ENCODE measurements at regions not wholly inside any gene's neighbourhood (a gene's known extent, or its start where the extent isn't known, plus 50 kb on each side); places are given as distances from the start of the nearest gene placed in this dataset.

DNA sequence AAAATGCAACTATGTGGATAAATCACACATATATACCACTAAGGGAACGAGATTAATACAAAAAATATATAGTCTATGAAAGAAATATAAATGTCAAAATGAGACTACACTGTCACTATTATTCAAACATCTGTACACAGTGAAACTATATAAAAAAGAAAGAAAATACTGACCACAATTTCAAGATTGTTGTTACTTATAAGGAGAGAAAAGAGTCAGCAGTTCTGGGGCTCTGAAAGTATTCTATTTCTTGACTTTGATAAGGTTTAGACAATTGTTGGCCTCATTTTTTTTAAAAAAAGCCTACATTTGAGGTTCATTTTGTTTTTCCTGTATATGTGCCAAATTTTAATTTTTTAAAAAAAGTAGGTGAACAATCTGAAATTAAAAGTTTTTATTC, 319.3 kb upstream of the CHRM3 start:
- no peak for TF ChIP-seq POLR2A (IDR thresholded peaks at IDR 0.05)
- no peak for TF ChIP-seq POLR2AphosphoS5 (IDR thresholded peaks at IDR 0.05)
- TF ChIP-seq EP300 (IDR thresholded peaks at IDR 0.05) = no peak
- TF ChIP-seq, protein P1, sequence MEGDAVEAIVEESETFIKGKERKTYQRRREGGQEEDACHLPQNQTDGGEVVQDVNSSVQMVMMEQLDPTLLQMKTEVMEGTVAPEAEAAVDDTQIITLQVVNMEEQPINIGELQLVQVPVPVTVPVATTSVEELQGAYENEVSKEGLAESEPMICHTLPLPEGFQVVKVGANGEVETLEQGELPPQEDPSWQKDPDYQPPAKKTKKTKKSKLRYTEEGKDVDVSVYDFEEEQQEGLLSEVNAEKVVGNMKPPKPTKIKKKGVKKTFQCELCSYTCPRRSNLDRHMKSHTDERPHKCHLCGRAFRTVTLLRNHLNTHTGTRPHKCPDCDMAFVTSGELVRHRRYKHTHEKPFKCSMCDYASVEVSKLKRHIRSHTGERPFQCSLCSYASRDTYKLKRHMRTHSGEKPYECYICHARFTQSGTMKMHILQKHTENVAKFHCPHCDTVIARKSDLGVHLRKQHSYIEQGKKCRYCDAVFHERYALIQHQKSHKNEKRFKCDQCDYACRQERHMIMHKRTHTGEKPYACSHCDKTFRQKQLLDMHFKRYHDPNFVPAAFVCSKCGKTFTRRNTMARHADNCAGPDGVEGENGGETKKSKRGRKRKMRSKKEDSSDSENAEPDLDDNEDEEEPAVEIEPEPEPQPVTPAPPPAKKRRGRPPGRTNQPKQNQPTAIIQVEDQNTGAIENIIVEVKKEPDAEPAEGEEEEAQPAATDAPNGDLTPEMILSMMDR (IDR thresholded peaks at IDR 0.05) = no peak
- 70 to 88% methylated on average over 1 of the region's 1 CpG for WGBS, 2 donors
- intact Hi-C loops (cut with DNase I) = no loop called here
- Histone ChIP-seq H3K4me1 (no peaks in the 10 kb centered on the region), H3K4me3 (no peak overlapping the region), H3K36me3 (no peaks in the 10 kb centered on the region), H3K9me3 (no peaks in the 10 kb centered on the region), H3K27me3 (no peaks in the 10 kb centered on the region), H3K27ac (no peak overlapping the region)
- DNase-seq = no peak

DNA sequence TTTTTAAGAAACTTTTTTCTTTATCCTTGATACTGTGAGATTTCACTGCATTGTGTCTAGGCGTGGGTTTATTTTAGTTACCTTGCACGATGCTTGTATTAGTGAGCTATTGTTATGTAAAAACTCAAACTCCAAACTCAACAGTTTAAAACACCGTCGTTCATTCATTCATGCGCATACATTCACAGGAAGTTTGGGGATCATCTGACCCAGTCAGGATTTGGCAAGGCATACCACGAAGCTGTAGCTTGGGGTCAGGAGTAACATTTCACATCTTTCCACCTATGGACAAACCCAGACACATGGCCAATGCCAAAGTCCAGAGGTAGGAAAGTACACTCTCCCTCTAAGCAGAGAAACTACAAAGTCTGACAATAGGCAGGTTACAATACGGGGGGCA, 324.6 kb upstream of the CHRM3 start:
- no peaks in the 10 kb centered on the region for H3K27me3 ChIP-seq
- no peak overlapping the region for H3K4me3 ChIP-seq
- no peaks in the 10 kb centered on the region for H3K9me3 ChIP-seq
- intact Hi-C loops (cut with DNase I) = no loop called here
- no peaks in the 10 kb centered on the region for H3K4me1 ChIP-seq
- WGBS, 2 donors = 81 to 85% methylated on average over 7 of the region's 7 CpGs
- no peak for TF ChIP-seq EP300 (IDR thresholded peaks at IDR 0.05)
- TF ChIP-seq, protein P1 (IDR thresholded peaks at IDR 0.05) = no peak
- no peak for TF ChIP-seq POLR2AphosphoS5 (IDR thresholded peaks at IDR 0.05)
- no peak for TF ChIP-seq POLR2A (IDR thresholded peaks at IDR 0.05)
- DNase-seq = no peak
- H3K36me3 ChIP-seq = no peaks in the 10 kb centered on the region
- no peak overlapping the region for H3K27ac ChIP-seq

DNA sequence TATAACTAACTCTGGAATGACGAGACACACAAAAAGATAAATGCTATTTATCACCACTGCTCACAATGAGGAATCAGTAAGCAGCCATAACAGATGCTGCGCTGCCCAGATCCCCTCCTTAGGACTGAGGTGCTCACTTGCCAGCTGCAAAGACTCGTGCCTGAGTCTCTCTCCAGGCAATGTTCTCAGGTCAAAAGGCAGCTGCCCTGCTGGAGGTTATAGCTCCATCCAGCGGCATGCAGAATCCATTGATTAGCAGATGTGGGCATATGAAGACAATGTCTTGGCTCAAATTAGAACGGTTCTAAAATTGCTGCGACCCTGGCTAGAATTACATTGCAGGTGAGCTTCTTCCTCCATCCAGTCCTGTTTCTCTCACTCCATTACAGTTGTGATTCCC, 328.2 kb upstream of the CHRM3 start:
- no peaks in the 10 kb centered on the region for H3K27me3 ChIP-seq
- H3K4me3 ChIP-seq = no peak overlapping the region
- no peaks in the 10 kb centered on the region for H3K36me3 ChIP-seq
- no peak for DNase-seq
- no peaks in the 10 kb centered on the region for H3K4me1 ChIP-seq
- no peak overlapping the region for H3K27ac ChIP-seq
- H3K9me3 ChIP-seq = peaks cover 0 to 7% (median 0%) of the 10 kb centered on the region in 4 donors
- 78 to 81% methylated on average over 6 of the region's 6 CpGs for WGBS, 2 donors
- TF ChIP-seq POLR2AphosphoS5 (IDR thresholded peaks at IDR 0.05) (no peak), EP300 (IDR thresholded peaks at IDR 0.05) (no peak), POLR2A (IDR thresholded peaks at IDR 0.05) (no peak)
- TF ChIP-seq, protein P1 (IDR thresholded peaks at IDR 0.05) = no peak
- intact Hi-C loops (cut with DNase I) = no loop called here

DNA sequence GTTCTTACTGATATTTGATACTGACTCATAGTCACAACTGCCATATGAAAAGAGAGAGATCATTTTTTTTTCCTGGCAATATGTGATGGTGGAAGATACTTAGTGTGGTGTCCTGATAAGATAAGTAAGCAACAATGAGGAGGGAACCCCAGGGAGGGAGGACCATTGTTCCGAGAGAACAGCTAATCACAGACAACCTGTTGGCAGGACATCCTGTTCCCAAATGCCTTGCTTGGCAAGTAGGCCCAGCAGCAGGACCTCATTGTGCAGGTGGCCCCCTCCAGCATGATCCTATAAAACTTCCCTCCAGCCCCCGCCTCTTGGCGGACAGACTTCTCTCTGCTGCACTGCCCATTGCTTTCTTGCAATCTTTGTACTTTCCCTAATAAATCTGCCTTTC, 329.4 kb upstream of the CHRM3 start:
- DNase-seq = no peak
- intact Hi-C loops (cut with DNase I) = no loop called here
- Histone ChIP-seq H3K27me3 (no peaks in the 10 kb centered on the region), H3K27ac (no peak overlapping the region), H3K4me3 (no peak overlapping the region), H3K9me3 (peaks cover 0 to 7% (median 0%) of the 10 kb centered on the region in 4 donors), H3K4me1 (no peaks in the 10 kb centered on the region), H3K36me3 (no peaks in the 10 kb centered on the region)
- 89 to 92% methylated on average over 3 of the region's 3 CpGs for WGBS, 2 donors
- TF ChIP-seq POLR2A (IDR thresholded peaks at IDR 0.05) (no peak), POLR2AphosphoS5 (IDR thresholded peaks at IDR 0.05) (no peak)

DNA sequence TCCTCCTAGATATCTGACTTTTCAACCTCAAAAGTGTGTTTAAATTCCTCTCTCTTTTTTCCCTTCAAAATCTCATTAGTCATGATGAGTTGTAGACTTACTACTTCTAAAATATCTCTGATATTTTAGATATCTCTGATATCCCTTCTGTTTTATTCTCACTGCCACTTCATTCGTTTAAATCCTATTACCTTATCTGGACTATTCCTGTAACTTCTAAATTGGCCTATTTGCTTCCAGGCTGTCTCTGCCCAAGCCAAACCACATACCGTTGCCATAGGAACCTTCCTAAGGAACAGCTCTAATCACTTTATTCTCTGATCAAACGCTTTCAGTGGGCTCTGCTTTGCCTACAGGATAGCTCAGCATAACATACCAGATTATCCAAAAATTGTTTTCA, 333.1 kb upstream of the CHRM3 start:
- intact Hi-C loops (cut with DNase I) = no loop called here
- no peaks in the 10 kb centered on the region for H3K27me3 ChIP-seq
- WGBS, 2 donors = 71 to 75% methylated on average over 3 of the region's 3 CpGs

More for the DNA sequence above, 333.1 kb upstream of the CHRM3 start:
- no peak for DNase-seq
- Histone ChIP-seq H3K27ac (no peak overlapping the region), H3K36me3 (no peaks in the 10 kb centered on the region), H3K4me3 (no peak overlapping the region), H3K9me3 (peaks cover 0 to 7% (median 0%) of the 10 kb centered on the region in 4 donors), H3K4me1 (no peaks in the 10 kb centered on the region)
- TF ChIP-seq POLR2A (IDR thresholded peaks at IDR 0.05) (no peak), POLR2AphosphoS5 (IDR thresholded peaks at IDR 0.05) (no peak), EP300 (IDR thresholded peaks at IDR 0.05) (no peak)
- TF ChIP-seq, protein P1 (IDR thresholded peaks at IDR 0.05) = no peak

Data from sigmoid colon (tissue), 6 donors.